SK-N-SH (cell line): ENCODE measurements at regions not wholly inside any gene's neighbourhood (a gene's known extent, or its start where the extent isn't known, plus 50 kb on each side); places are given as distances from the start of the nearest gene placed in this dataset.

Experiments
- EP300 ChIP-seq, 2 experiments: IDR thresholded peaks; 2 replicates each; pipeline versions ENCODE4 v1.4.0 to v1.6.1; 2012; ENCODE audit warnings: borderline replicate concordance in 1 of 2, low read depth in 1 of 2, low read length in 1 of 2
- FOSL2 ChIP-seq: IDR thresholded peaks from 2 replicates; pipeline ENCODE4 v1.4.0; 2012; ENCODE audit warnings: low read depth, mild to moderate bottlenecking, moderate library complexity, borderline replicate concordance
- GABPA ChIP-seq: IDR thresholded peaks from 2 replicates; pipeline ENCODE4 v1.4.0; 2012; ENCODE audit warnings: low read depth, mild to moderate bottlenecking
- NRF1 ChIP-seq: IDR thresholded peaks from 2 replicates; pipeline ENCODE4 v1.6.1; 2012; ENCODE audit warnings: low read depth, mild to moderate bottlenecking, low read length
- POLR2AphosphoS5 ChIP-seq: IDR thresholded peaks from 2 replicates; pipeline ENCODE4 v1.6.1; 2012; ENCODE audit warnings: low read depth, low read length
- RCOR1 ChIP-seq: fragments of 150-350 bp; IDR thresholded peaks from 2 replicates; pipeline ENCODE4 v1.6.1; 2017; ENCODE audit warnings: antibody characterized with exemption, low read length
- RXRA ChIP-seq: IDR thresholded peaks from 2 replicates; pipeline ENCODE4 v1.4.0; 2012; ENCODE audit warnings: low read depth, mild to moderate bottlenecking, borderline replicate concordance
- SIN3A ChIP-seq: IDR thresholded peaks from 2 replicates; pipeline ENCODE4 v1.6.1; 2012; ENCODE audit warnings: low read depth, mild to moderate bottlenecking, low read length, moderate library complexity, borderline replicate concordance
- TF ChIP-seq, protein P1 (sequence below): fragments of 200-600 bp; sonication (generic); IDR thresholded peaks from 2 replicates; pipeline ENCODE4 v1.6.1; 2017; ENCODE audit warnings: antibody characterized with exemption, mild to moderate bottlenecking, moderate library complexity
- TF ChIP-seq, protein P2 (sequence below): fragments of 150-350 bp; IDR thresholded peaks from 2 replicates; pipeline ENCODE4 v1.6.1; 2017; ENCODE audit warnings: antibody characterized with exemption, low read length, low read depth, borderline replicate concordance

DNA sequence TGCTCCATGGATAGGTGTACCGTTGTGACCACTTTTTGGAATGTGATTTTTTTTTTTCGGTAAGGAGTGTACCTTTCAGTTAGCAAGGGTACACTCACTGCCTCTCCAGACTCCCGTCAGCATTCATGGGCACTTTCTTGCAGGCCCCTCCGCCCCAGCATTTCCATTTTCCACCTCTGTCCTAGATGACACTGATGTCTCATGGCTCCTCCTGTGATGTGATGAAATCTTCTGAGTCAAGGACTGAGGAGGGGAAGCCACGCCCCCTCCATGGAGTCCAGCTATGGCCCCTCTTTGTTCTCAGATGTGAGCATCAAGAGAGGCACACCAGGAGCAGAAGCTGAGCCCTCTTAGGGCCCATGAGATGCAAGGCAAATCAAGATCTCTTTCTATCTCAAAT is 61.8 kb downstream of the CTSL start:
- TF ChIP-seq, protein P1, sequence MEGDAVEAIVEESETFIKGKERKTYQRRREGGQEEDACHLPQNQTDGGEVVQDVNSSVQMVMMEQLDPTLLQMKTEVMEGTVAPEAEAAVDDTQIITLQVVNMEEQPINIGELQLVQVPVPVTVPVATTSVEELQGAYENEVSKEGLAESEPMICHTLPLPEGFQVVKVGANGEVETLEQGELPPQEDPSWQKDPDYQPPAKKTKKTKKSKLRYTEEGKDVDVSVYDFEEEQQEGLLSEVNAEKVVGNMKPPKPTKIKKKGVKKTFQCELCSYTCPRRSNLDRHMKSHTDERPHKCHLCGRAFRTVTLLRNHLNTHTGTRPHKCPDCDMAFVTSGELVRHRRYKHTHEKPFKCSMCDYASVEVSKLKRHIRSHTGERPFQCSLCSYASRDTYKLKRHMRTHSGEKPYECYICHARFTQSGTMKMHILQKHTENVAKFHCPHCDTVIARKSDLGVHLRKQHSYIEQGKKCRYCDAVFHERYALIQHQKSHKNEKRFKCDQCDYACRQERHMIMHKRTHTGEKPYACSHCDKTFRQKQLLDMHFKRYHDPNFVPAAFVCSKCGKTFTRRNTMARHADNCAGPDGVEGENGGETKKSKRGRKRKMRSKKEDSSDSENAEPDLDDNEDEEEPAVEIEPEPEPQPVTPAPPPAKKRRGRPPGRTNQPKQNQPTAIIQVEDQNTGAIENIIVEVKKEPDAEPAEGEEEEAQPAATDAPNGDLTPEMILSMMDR: no peak
- TF ChIP-seq, protein P2, sequence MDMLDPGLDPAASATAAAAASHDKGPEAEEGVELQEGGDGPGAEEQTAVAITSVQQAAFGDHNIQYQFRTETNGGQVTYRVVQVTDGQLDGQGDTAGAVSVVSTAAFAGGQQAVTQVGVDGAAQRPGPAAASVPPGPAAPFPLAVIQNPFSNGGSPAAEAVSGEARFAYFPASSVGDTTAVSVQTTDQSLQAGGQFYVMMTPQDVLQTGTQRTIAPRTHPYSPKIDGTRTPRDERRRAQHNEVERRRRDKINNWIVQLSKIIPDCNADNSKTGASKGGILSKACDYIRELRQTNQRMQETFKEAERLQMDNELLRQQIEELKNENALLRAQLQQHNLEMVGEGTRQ: no peak
- TF ChIP-seq EP300 (IDR thresholded peaks at IDR 0.05; ENCODE audit: borderline replicate concordance in 1 of 2, low read depth in 1 of 2, low read length in 1 of 2) (no peak), SIN3A (no peak), POLR2AphosphoS5 (no peak), GABPA (no peak), RCOR1 (no peak), RXRA (no peak), FOSL2 (no peak), NRF1 (no peak)
